SK-N-MC (cell line): ENCODE measurements at regions not wholly inside any gene's neighbourhood (a gene's known extent, or its start where the extent isn't known, plus 50 kb on each side); places are given as distances from the start of the nearest gene placed in this dataset.

Source experiments
- DNase-seq: peaks from one replicate; pipeline ENCODE4 v3.0.0-alpha.2; 2011; ENCODE audit warnings: low read depth, low spot score
- H3K27ac ChIP-seq: fragments of 200-600 bp; sonication (generic); 2 replicates; pipeline ENCODE4 v1.5.1; 2016; ENCODE audit warnings: mixed run types
- H3K36me3 ChIP-seq: fragments of 200-600 bp; sonication (generic); 2 replicates; pipeline ENCODE4 v1.6.1; 2017; ENCODE audit warnings: antibody characterized with exemption, low read length, mixed read lengths; ENCODE audit not compliant: insufficient read depth
- H3K4me3 ChIP-seq: fragments of 200-600 bp; sonication (generic); 2 replicates; pipeline ENCODE4 v1.5.1; 2016
- H3K9ac ChIP-seq: fragments of 200-600 bp; sonication (generic); 2 replicates; pipeline ENCODE4 v1.8.0; 2017; ENCODE audit warnings: mixed run types, mixed read lengths; ENCODE audit not compliant: insufficient read length
- H3K9me3 ChIP-seq: fragments of 200-600 bp; sonication (generic); 2 replicates; pipeline ENCODE4 v1.6.1; 2017; ENCODE audit warnings: low read depth, mild to moderate bottlenecking, antibody characterized with exemption, low read length, moderate library complexity, mixed read lengths
- EZH2 ChIP-seq: fragments of 200-600 bp; sonication (generic); IDR thresholded peaks from one replicate; pipeline ENCODE4 v1.6.1; 2017; ENCODE audit warnings: antibody characterized with exemption
- FOXP2 ChIP-seq: optimal IDR thresholded peaks from 2 replicates; pipeline ENCODE3; 2011; ENCODE audit warnings: mild to moderate bottlenecking, moderate library complexity; ENCODE audit not compliant: insufficient read depth; ENCODE audit errors: extremely low read length, control extremely low read depth
- POLR2AphosphoS5 ChIP-seq: IDR thresholded peaks from 2 replicates; pipeline ENCODE4 v1.6.1; 2012; ENCODE audit warnings: mild to moderate bottlenecking, low read depth, low read length, borderline replicate concordance

- Histone ChIP-seq H3K9me3 (no peaks in the 10 kb centered on the region), H3K27ac (no peak overlapping the region), H3K4me3 (no peak overlapping the region), H3K9ac (no peak overlapping the region), H3K36me3 (no peaks in the 10 kb centered on the region)
- no peak for TF ChIP-seq POLR2AphosphoS5
- no peak for TF ChIP-seq EZH2
- TF ChIP-seq FOXP2, result no peak
- no peak for DNase-seq
Measured at GRCh38 chr4:100754751-100755150, 236.9 kb upstream of the EMCN start.

DNA sequence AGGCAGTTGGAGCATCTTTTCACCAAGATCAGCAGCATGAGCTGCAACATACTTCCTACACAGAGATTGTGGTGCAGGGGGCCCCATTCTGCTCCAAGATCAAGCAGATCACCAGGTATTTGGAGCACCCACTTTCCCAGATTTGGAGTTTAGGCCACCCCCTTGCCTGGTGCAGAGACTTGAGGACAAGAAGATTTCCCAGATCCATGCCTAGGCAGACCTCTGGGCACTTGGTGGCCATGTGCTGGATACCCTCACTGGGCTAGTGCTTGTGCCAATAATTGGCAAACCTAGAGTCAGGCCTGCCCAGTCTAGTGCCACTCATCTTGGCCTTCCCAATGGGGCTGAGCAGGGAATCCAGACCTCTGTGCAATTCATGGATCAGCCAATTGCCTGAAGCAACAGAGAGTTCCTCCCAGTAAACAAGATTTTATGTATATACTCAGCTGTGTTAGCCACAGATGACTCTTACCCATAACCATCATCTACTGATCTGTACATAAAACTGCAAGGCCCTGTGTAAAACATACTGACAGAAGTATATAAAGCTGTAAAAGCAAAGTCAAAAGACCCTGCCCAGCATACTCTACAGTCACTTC, 228.4 kb upstream of the EMCN start:
- Histone ChIP-seq H3K27ac (no peak overlapping the region), H3K4me3 (no peak overlapping the region), H3K36me3 (no peaks in the 10 kb centered on the region), H3K9me3 (no peaks in the 10 kb centered on the region), H3K9ac (no peak overlapping the region)
- no peak for DNase-seq
- TF ChIP-seq POLR2AphosphoS5 (no peak), EZH2 (no peak), FOXP2 (no peak)

DNA sequence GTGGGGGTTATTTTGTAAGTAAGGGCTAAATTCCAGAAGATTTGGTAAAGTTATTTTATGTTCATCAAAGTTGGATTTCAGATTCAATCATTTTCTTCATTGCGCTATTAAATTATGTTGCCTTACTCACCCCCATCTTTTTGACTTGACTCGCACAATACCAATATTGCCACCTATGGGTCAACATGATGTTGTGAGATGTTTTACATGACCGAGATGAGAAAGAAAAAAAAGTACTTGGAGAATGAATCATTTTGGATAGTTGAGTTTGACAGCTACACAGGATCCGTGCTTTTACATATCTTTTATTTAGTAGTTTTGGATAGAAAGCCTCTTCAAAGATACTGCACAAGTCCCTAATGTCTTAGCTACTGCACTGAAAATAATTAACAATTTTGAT, 224.2 kb upstream of the EMCN start:
- DNase-seq, result no peak
- H3K9me3 ChIP-seq, result no peaks in the 10 kb centered on the region
- H3K4me3 ChIP-seq, result no peak overlapping the region
- no peak for TF ChIP-seq FOXP2
- TF ChIP-seq POLR2AphosphoS5, result no peak
- no peak for TF ChIP-seq EZH2
- no peak overlapping the region for H3K9ac ChIP-seq
- no peak overlapping the region for H3K27ac ChIP-seq
- no peaks in the 10 kb centered on the region for H3K36me3 ChIP-seq

- no peak overlapping the region for H3K27ac ChIP-seq
- no peaks in the 10 kb centered on the region for H3K9me3 ChIP-seq
- no peak overlapping the region for H3K9ac ChIP-seq
- no peak for TF ChIP-seq POLR2AphosphoS5
- no peak for TF ChIP-seq EZH2
- no peak for TF ChIP-seq FOXP2
- H3K4me3 ChIP-seq, result no peak overlapping the region
- no peak for DNase-seq
- H3K36me3 ChIP-seq, result no peaks in the 10 kb centered on the region
Measured at GRCh38 chr4:100739426-100739825, 221.6 kb upstream of the EMCN start.

DNA sequence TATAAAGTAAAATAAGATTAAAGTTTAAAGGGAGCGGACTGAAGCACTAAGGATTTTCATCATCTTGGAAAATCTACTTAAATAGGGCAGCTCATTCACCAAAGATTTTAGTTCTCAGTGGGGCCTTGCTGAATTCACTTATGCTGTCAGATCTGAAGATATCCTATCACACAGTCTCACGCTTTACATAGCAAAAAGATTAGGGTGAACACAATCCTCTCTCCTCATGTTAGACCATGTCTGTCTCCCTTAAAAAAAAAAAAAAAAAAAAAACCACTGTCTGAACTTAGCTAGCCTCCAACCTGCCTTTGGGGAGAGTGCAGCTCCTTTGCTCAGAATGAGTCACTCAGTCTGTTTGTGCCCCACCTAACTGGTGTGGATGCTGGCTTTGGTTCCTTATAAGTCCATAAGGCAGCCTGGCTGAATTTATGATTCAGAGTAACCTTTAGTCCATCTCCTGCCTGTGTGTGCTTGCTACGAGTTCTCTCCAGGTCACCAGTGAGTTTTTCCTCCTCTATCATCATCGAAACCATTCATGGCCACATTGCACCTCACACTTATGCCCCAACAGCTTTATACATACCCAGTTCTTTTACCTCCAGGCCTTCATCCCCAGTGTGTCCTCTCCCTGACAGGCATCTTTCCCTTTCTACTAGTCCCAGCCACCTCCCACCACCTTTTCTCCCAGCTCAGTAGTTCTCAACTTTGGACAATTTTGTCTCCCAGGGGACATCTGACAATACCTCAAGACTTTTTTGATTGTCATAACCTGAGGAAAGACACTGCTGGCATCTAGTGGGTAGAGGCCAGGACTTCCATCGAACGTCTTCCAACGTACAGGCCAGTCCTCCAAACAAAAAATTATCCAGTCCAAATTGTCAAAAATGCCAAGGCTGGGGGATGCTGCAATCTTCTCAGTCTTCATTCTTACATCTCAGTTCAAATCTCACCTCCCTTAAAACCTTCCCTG, 220.7 kb upstream of the EMCN start:
- Histone ChIP-seq H3K9ac (no peak overlapping the region), H3K4me3 (no peak overlapping the region), H3K27ac (no peak overlapping the region), H3K36me3 (no peaks in the 10 kb centered on the region), H3K9me3 (no peaks in the 10 kb centered on the region)
- TF ChIP-seq POLR2AphosphoS5 (no peak), EZH2 (no peak), FOXP2 (no peak)
- DNase-seq, result no peak

DNA sequence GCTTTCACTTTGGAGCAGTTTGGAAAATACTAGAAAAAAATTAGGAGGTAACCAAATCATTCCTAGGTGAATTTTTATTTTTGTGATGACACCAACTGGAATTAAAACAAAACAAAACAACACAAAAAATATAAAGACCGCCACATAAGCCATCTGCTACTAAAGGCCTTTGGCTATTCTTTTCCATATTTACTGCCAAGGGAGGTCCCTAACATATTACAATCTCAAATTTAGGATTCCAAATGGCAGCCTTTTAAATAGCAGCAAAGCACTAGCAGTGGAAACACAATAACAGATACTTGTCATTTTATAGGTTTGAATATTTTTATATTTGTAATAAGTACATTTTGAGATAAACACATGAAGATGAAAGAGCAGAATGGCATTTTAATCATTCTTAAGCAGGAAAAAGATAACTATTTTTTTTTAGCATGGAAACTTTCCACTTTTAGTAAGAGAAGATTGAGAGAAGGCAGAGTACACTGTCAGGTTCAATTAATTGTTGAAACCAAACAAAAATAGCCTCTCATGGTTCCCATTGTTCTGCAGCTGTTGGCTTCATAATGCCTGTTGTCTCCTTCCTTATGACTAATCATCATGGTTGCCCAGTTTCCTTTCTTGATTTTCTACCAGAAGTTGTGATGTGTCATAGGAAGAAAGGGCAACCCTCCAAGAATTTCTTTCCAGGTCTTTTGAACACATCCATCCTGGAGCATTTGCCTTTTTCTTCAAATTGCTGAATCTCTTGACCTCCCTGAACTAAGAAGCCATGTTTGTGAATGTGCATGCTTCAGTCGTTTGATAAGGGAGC, 219.0 kb upstream of the EMCN start:
- Histone ChIP-seq H3K9ac (no peak overlapping the region), H3K36me3 (no peaks in the 10 kb centered on the region), H3K27ac (no peak overlapping the region), H3K9me3 (no peaks in the 10 kb centered on the region), H3K4me3 (no peak overlapping the region)
- TF ChIP-seq EZH2 (no peak), FOXP2 (no peak), POLR2AphosphoS5 (no peak)
- no peak for DNase-seq

GRCh38 chr4:100728861-100729260, 211.0 kb upstream of the EMCN start:
- Histone ChIP-seq H3K36me3 (no peaks in the 10 kb centered on the region), H3K4me3 (no peak overlapping the region), H3K27ac (no peak overlapping the region), H3K9me3 (no peaks in the 10 kb centered on the region), H3K9ac (no peak overlapping the region)
- no peak for TF ChIP-seq POLR2AphosphoS5
- no peak for TF ChIP-seq EZH2
- TF ChIP-seq FOXP2, result no peak
- no peak for DNase-seq

DNA sequence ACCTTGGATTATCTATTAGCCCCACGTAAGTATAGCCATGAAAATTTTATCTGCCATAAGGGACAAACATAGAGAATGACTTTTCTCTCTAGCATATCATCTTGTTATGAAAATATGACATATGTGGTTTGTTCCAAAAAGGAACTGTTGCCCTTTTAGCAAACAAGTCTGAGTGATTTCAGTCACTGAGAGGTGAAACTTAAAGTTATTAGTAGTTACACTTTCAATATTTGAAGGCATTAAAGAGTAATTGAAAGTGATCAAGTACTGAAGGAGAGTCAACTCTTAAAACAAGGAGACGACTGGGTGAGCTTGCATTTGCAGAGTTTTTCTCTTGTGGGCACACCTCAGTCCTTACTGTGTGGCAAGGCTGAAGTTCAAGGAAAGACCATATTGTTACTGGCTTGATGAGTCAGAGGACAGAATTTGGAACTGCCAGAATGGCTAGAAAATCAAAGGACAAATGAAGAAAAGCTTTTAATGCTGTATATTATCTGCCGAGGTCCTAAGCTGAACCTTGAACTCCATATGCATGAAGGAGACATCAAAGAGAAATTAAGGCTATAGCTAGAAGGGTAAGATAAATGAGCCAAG, 205.1 kb upstream of the EMCN start:
- Histone ChIP-seq H3K27ac (no peak overlapping the region), H3K9ac (no peak overlapping the region), H3K4me3 (no peak overlapping the region), H3K9me3 (no peaks in the 10 kb centered on the region), H3K36me3 (no peaks in the 10 kb centered on the region)
- no peak for TF ChIP-seq FOXP2
- TF ChIP-seq EZH2, result no peak
- no peak for TF ChIP-seq POLR2AphosphoS5
- no peak for DNase-seq
